ENCODE measurements at regions not wholly inside any gene's neighbourhood (a gene's known extent, or its start where the extent isn't known, plus 50 kb on each side); places are given as distances from the start of the nearest gene placed in this dataset.

DNA sequence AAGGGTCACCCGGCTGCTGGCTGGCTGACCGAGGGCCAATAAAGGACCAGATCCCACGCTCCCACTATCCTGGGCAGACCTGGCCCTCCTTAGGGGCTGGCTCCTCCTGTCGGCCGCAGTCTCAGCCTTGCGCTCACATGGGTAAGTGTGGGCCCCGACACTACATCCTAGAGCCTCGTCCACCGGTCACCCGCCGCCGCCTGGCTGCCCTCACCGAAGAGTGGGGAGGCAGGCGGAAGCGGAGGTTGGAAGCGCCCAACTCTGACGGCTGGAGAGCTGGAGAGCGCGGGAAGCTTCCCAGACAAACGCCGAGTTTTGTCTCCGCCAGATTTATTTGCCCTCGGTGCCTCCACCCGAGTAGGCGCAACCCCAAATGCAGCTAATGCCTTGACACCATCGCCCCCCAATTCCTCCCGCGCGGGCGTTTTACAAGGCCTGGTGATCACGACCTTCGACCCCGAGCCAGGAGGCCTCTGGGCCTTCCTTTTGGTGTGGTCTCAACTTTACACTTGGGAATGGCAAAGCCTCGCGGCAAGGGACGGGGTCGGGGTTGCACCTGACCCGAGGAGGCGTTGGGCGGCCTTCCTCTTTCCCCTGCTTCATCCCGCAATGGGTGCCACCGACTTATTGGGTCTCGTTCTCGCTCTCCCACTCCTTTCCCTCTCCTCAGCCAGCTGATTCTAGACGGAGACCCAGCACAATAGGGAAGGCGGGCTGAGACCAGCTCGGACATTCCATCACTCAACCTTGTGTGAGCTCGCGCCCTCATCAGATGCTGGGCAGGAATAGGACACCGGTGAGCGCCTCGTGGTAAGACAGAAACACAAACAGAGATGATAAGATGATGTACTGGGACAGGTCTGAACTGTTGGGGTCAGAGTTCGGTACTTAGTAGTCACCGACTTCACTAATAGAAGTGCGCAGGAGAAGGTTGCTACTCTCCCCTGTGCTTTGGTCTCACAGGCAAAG lies 78.3 kb upstream of the ANO4 start:
- Histone ChIP-seq H3K27ac (no peak overlapping the region), H3K4me1 (no peaks in the 10 kb centered on the region), H3K36me3 (no peaks in the 10 kb centered on the region), H3K27me3 (peaks cover 62% of the 10 kb centered on the region), H3K79me2 (ENCODE audit: low read depth) (no peaks in the 10 kb centered on the region), H3K4me2 (peak overlapping the region; percentile 80), H4K20me1 (ENCODE audit: low read depth) (no peaks in the 10 kb centered on the region), H3K4me3 (peak overlapping the region; percentile 56), H3K9me3 (ENCODE audit: low read depth) (no peaks in the 10 kb centered on the region), H2AFZ (replicated peaks) (peak overlapping the region; percentile 98), H3K9ac (no peak overlapping the region), H3F3A (ENCODE audit: low read depth) (no peaks in the 10 kb centered on the region)
- Mint-ChIP-seq H3K36me3 (no peaks in the 10 kb centered on the region), H3K9me3 (peaks cover 3% of the 10 kb centered on the region), H3K4me1 (peaks cover 17% of the 10 kb centered on the region), H3K4me3 (peak overlapping the region; percentile 80), H3K27ac (no peak overlapping the region), H3K27me3 (ENCODE audit: insufficient read depth, low read depth) (peaks cover 40% of the 10 kb centered on the region)
- peak; percentile 66 for DNase-seq (ENCODE audit: low spot score)
- TF ChIP-seq, protein P1, sequence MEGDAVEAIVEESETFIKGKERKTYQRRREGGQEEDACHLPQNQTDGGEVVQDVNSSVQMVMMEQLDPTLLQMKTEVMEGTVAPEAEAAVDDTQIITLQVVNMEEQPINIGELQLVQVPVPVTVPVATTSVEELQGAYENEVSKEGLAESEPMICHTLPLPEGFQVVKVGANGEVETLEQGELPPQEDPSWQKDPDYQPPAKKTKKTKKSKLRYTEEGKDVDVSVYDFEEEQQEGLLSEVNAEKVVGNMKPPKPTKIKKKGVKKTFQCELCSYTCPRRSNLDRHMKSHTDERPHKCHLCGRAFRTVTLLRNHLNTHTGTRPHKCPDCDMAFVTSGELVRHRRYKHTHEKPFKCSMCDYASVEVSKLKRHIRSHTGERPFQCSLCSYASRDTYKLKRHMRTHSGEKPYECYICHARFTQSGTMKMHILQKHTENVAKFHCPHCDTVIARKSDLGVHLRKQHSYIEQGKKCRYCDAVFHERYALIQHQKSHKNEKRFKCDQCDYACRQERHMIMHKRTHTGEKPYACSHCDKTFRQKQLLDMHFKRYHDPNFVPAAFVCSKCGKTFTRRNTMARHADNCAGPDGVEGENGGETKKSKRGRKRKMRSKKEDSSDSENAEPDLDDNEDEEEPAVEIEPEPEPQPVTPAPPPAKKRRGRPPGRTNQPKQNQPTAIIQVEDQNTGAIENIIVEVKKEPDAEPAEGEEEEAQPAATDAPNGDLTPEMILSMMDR (IDR thresholded peaks at IDR 0.05): no peak
- no peak for TF ChIP-seq EZH2 (IDR thresholded peaks at IDR 0.05)
- no peak for TF ChIP-seq EZH2phosphoT487 (IDR thresholded peaks at IDR 0.05)

DNA sequence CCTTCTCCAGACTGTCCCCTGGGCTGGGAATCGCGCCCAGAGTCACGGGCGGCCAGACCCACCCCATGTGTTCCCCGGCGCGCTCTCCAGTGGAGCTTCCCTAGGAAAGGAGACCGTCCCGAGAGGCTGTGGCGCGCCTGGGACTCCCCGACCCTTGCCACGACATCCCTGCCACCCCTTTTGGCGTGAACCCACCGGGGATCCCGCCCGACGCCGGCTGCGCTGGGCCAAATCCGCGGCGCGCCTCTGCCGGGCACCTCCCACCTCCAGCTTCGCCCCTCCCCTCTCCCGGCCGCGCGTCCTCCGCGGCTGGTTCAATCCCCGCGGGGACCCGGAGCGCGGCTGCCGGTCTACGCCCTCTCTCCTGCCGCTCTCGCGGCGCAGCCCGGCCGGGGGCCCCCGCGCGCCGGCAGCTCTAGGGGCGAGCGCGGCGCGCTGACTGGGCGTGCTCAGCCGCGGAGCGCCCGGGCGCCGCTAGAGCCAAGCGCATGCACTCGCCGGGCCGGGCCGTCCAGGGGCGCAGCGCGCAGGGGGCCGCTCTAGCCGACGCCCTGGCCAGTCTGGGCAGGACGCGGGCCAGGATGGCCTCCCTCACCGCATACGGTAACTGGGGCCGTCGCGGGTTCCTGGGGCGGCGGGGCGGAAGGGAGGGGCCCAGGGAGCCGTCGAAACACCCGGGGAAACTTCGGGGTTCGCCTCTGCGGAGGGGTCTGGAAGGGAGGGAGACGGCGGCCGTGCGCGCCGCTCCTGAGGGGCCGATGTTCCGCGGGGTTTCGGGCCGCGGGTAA lies 77.4 kb upstream of the ANO4 start:
- Histone ChIP-seq H3K4me1 (no peaks in the 10 kb centered on the region), H3K4me3 (peak overlapping the region; percentile 56), H3K36me3 (no peaks in the 10 kb centered on the region), H3F3A (ENCODE audit: low read depth) (no peaks in the 10 kb centered on the region), H3K9me3 (ENCODE audit: low read depth) (no peaks in the 10 kb centered on the region), H3K27me3 (peaks cover 62% of the 10 kb centered on the region), H3K79me2 (ENCODE audit: low read depth) (no peaks in the 10 kb centered on the region), H4K20me1 (ENCODE audit: low read depth) (no peaks in the 10 kb centered on the region), H2AFZ (replicated peaks) (peak overlapping the region; percentile 98), H3K4me2 (peak overlapping the region; percentile 80), H3K27ac (no peak overlapping the region), H3K9ac (no peak overlapping the region)
- H3K4me1 Mint-ChIP-seq: peaks cover 22% of the 10 kb centered on the region
- peak overlapping the region; percentile 87 for H3K4me3 Mint-ChIP-seq
- peak; percentile 81 for DNase-seq (ENCODE audit: low spot score)
- TF ChIP-seq EZH2phosphoT487 (IDR thresholded peaks at IDR 0.05): peak; percentile 77
- TF ChIP-seq EZH2 (IDR thresholded peaks at IDR 0.05): peak; percentile 91
- TF ChIP-seq, protein P1 (IDR thresholded peaks at IDR 0.05): no peak
- peaks cover 40% of the 10 kb centered on the region for H3K27me3 Mint-ChIP-seq (ENCODE audit: insufficient read depth, low read depth)
- H3K36me3 Mint-ChIP-seq: no peaks in the 10 kb centered on the region
- peaks cover 3% of the 10 kb centered on the region for H3K9me3 Mint-ChIP-seq
- no peak overlapping the region for H3K27ac Mint-ChIP-seq

DNA sequence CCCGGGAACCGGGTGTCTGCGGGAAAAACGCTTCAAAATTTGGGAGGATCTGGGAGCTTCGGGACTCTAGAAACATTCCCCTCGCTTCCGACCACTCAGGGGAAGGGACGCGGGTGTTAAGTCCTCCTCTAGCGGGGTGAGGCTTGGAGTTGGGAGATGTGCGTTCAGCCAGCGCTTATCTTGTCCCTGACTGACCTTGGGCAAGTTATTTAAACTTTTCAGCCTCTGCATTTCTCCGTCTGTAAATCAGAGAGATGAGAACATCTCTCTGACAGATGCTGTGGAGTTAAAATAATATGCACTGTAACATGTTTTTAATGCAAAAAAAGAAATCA lies 76.9 kb upstream of the ANO4 start:
- no peaks in the 10 kb centered on the region for H3K36me3 ChIP-seq
- H3K79me2 ChIP-seq (ENCODE audit: low read depth): no peaks in the 10 kb centered on the region
- no peak overlapping the region for H3K27ac Mint-ChIP-seq
- H3K4me1 ChIP-seq: no peaks in the 10 kb centered on the region
- H3K36me3 Mint-ChIP-seq: no peaks in the 10 kb centered on the region
- H3K9me3 ChIP-seq (ENCODE audit: low read depth): no peaks in the 10 kb centered on the region
- no peaks in the 10 kb centered on the region for H3F3A ChIP-seq (ENCODE audit: low read depth)
- H3K27ac ChIP-seq: no peak overlapping the region
- DNase-seq (ENCODE audit: low spot score): peak; percentile 41
- peaks cover 62% of the 10 kb centered on the region for H3K27me3 ChIP-seq
- peak overlapping the region; percentile 87 for H3K4me3 Mint-ChIP-seq
- H3K9me3 Mint-ChIP-seq: peaks cover 3% of the 10 kb centered on the region
- peak overlapping the region; percentile 56 for H3K4me3 ChIP-seq
- peaks cover 42% of the 10 kb centered on the region for H3K27me3 Mint-ChIP-seq (ENCODE audit: insufficient read depth, low read depth)
- H4K20me1 ChIP-seq (ENCODE audit: low read depth): no peaks in the 10 kb centered on the region
- peak overlapping the region; percentile 80 for H3K4me2 ChIP-seq
- H3K9ac ChIP-seq: no peak overlapping the region
- H2AFZ ChIP-seq (replicated peaks): peak overlapping the region; percentile 98
- peaks cover 27% of the 10 kb centered on the region for H3K4me1 Mint-ChIP-seq
- peak; percentile 83 for TF ChIP-seq EZH2 (IDR thresholded peaks at IDR 0.05)
- peak; percentile 57 for TF ChIP-seq EZH2phosphoT487 (IDR thresholded peaks at IDR 0.05)
- TF ChIP-seq, protein P1 (IDR thresholded peaks at IDR 0.05): no peak

All from neural progenitor cell (in vitro differentiated cells).